Mesenchymal stem cell (in vitro differentiated cells and primary cell): ENCODE measurements at regions not wholly inside any gene's neighbourhood (a gene's known extent, or its start where the extent isn't known, plus 50 kb on each side); places are given as distances from the start of the nearest gene placed in this dataset.

ENCODE experiments used
- DNase-seq: peaks from one replicate; pipeline ENCODE4 v3.0.0-alpha.2; 2013
- H2AFZ ChIP-seq: one replicate; pipeline ENCODE4 v1.6.1; 2013; ENCODE audit warnings: low read depth, mild to moderate bottlenecking, control low read depth, inconsistent platforms, low read length, moderate library complexity
- H2AK5ac ChIP-seq: 2 replicates; pipeline ENCODE4 v1.6.1; 2013; ENCODE audit warnings: low read length, moderate library complexity, mild to moderate bottlenecking, inconsistent platforms; ENCODE audit not compliant: severe bottlenecking
- H2BK120ac ChIP-seq: one replicate; pipeline ENCODE4 v1.6.1; 2013; ENCODE audit warnings: low read depth, mild to moderate bottlenecking, inconsistent platforms, low read length, moderate library complexity
- H2BK12ac ChIP-seq, 2 experiments: one replicate each; pipeline ENCODE4 v1.6.1; 2013; ENCODE audit warnings: inconsistent platforms in 2 of 2, low read length in 2 of 2, mild to moderate bottlenecking in 2 of 2, moderate library complexity in 2 of 2, control low read depth in 1 of 2
- H2BK15ac ChIP-seq: one replicate; pipeline ENCODE4 v1.6.1; 2013; ENCODE audit warnings: mild to moderate bottlenecking, low read depth, inconsistent platforms; ENCODE audit not compliant: poor library complexity, severe bottlenecking
- H2BK5ac ChIP-seq: 2 replicates; pipeline ENCODE4 v1.6.1; 2013; ENCODE audit warnings: low read depth, mild to moderate bottlenecking, low read length, control low read depth, inconsistent platforms; ENCODE audit not compliant: poor library complexity, severe bottlenecking
- H3K14ac ChIP-seq, 2 experiments: one replicate each; pipeline ENCODE4 v1.6.1; 2013; ENCODE audit warnings: inconsistent platforms in 2 of 2, low read length in 2 of 2, control low read depth in 1 of 2, mild to moderate bottlenecking in 1 of 2, moderate library complexity in 1 of 2
- H3K18ac ChIP-seq, 2 experiments: one replicate each; pipeline ENCODE4 v1.6.1; 2013; ENCODE audit warnings: inconsistent platforms in 2 of 2, low read length in 2 of 2, control low read depth in 1 of 2, low read depth in 1 of 2, mild to moderate bottlenecking in 1 of 2
- H3K23ac ChIP-seq, 2 experiments: one replicate each; pipeline ENCODE4 v1.6.1; 2013; ENCODE audit warnings: inconsistent platforms in 2 of 2, low read length in 2 of 2, mild to moderate bottlenecking in 2 of 2, moderate library complexity in 2 of 2, control low read depth in 1 of 2
- H3K27ac ChIP-seq: 2 replicates; pipeline ENCODE4 v1.5.1; 2013; ENCODE audit warnings: mild to moderate bottlenecking, moderate library complexity, low read length, control low read depth, inconsistent platforms; ENCODE audit not compliant: poor library complexity, severe bottlenecking
- H3K27me3 ChIP-seq, 2 experiments: 2 replicates each; pipeline versions ENCODE4 v1.6.1 to v1.7.0; 2013; ENCODE audit warnings: low read length in 2 of 2, mild to moderate bottlenecking in 2 of 2, moderate library complexity in 2 of 2, control low read depth in 1 of 2, inconsistent platforms in 1 of 2; ENCODE audit not compliant: control insufficient read depth in 1 of 2, insufficient read depth in 1 of 2
- H3K36me3 ChIP-seq, 2 experiments: 2 replicates each; pipeline versions ENCODE4 v1.6.1 to v1.7.0; 2013; ENCODE audit warnings: low read length in 2 of 2, control low read depth in 1 of 2, inconsistent platforms in 1 of 2, low read depth in 1 of 2, mild to moderate bottlenecking in 1 of 2; ENCODE audit not compliant: insufficient read depth in 2 of 2, control insufficient read depth in 1 of 2
- H3K4ac ChIP-seq, 2 experiments: one replicate each; pipeline ENCODE4 v1.6.1; 2013; ENCODE audit warnings: inconsistent platforms in 2 of 2, low read length in 2 of 2, mild to moderate bottlenecking in 2 of 2, moderate library complexity in 2 of 2, control low read depth in 1 of 2, low read depth in 1 of 2
- H3K4me1 ChIP-seq: 2 replicates; pipeline ENCODE4 v1.6.1; 2013; ENCODE audit warnings: low read depth, low read length, control low read depth; ENCODE audit not compliant: control insufficient read depth, insufficient read depth
- H3K4me2 ChIP-seq: 2 replicates; pipeline ENCODE4 v1.6.1; 2013; ENCODE audit warnings: low read length, mild to moderate bottlenecking, inconsistent platforms; ENCODE audit not compliant: poor library complexity, severe bottlenecking
- H3K4me3 ChIP-seq, 2 experiments: 2 replicates each; pipeline versions ENCODE4 v1.5.1 to v1.7.0; 2013; ENCODE audit warnings: low read length in 2 of 2, mild to moderate bottlenecking in 2 of 2, control low read depth in 1 of 2, low read depth in 1 of 2; ENCODE audit not compliant: insufficient read depth in 1 of 2
- H3K79me1 ChIP-seq: replicated peaks from 2 replicates; pipeline ENCODE4 v1.6.1; 2013; ENCODE audit warnings: mild to moderate bottlenecking, control low read depth, low read length, inconsistent platforms; ENCODE audit not compliant: poor library complexity, severe bottlenecking
- H3K9ac ChIP-seq: 2 replicates; pipeline ENCODE4 v1.7.0; 2013; ENCODE audit warnings: mild to moderate bottlenecking, low read length, moderate library complexity
- H3K9me3 ChIP-seq: 2 replicates; pipeline ENCODE4 v1.7.0; 2013; ENCODE audit warnings: mild to moderate bottlenecking, low read length; ENCODE audit not compliant: control insufficient read depth
- H4K8ac ChIP-seq: one replicate; pipeline ENCODE4 v1.6.1; 2013; ENCODE audit warnings: inconsistent platforms, mild to moderate bottlenecking, low read length, moderate library complexity
- H4K91ac ChIP-seq: one replicate; pipeline ENCODE4 v1.6.1; 2013; ENCODE audit warnings: mild to moderate bottlenecking, low read length, inconsistent platforms
- WGBS: methylation state at CpG from one replicate; pipeline ENCODE4 v1.1.7; 2013; ENCODE audit warnings: mixed read lengths; 5-methylcytosine and 5-hydroxymethylcytosine counted together

GRCh38 chr14:65819569-65819968 lies 407.0 kb downstream of the FUT8 start:
- Histone ChIP-seq H3K36me3 (no peaks in the 10 kb centered on the region), H2BK120ac (no peak overlapping the region), H3K79me1 (no peaks in the 10 kb centered on the region), H3K9ac (no peak overlapping the region), H2BK5ac (no peak overlapping the region), H3K27me3 (peaks cover 26 to 44% of the 10 kb centered on the region in 2 experiments), H3K4ac (no peak overlapping the region), H3K23ac (no peak overlapping the region), H3K4me2 (no peak overlapping the region), H2AK5ac (no peak overlapping the region), H3K9me3 (no peaks in the 10 kb centered on the region), H3K14ac (no peak overlapping the region), H2BK15ac (no peak overlapping the region), H4K8ac (no peak overlapping the region), H3K4me3 (no peak overlapping the region), H2BK12ac (no peak overlapping the region), H3K27ac (no peak overlapping the region), H3K4me1 (no peaks in the 10 kb centered on the region), H2AFZ (no peak overlapping the region), H3K18ac (no peak overlapping the region), H4K91ac (no peak overlapping the region)
- 77% methylated on average over 5 of the region's 5 CpGs for WGBS
- no peak for DNase-seq

DNA sequence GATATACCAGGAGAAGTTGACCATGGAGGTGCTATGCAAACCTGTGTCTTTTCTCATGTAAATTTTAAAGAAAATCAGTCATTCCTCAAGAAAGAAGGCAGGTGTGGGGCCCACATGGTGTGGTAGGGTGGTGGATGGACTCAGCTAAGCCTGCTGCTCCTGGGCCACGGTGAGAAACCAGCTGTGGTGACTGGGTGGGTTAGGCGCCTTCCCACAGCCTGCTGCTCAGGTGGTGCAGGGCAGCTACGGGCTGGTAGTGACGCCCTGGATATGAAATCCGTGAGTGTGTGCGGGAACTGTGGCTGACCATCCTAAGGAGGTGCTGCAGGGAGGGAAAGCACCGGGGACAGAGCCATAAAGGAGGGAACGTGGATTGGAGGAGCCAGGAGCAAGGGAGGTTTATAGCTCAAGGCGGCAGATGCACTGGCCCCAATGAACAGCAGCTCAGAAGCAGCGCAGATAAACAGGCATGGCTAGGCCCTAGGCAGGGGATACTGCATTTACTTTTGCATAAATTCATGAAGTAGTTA lies 408.8 kb downstream of the FUT8 start:
- no peak overlapping the region for H3K23ac ChIP-seq
- H3K14ac ChIP-seq, result no peak overlapping the region
- H2BK120ac ChIP-seq, result no peak overlapping the region
- no peak overlapping the region for H3K18ac ChIP-seq
- H2BK15ac ChIP-seq, result no peak overlapping the region
- H3K36me3 ChIP-seq, result no peaks in the 10 kb centered on the region
- H3K27me3 ChIP-seq, result peaks cover 34 to 53% of the 10 kb centered on the region in 2 experiments
- no peak overlapping the region for H4K8ac ChIP-seq
- no peak overlapping the region for H4K91ac ChIP-seq
- DNase-seq, result no peak
- H3K79me1 ChIP-seq, result no peaks in the 10 kb centered on the region
- no peak overlapping the region for H3K4me3 ChIP-seq
- H2BK5ac ChIP-seq, result no peak overlapping the region
- no peak overlapping the region for H2AFZ ChIP-seq
- 78% methylated on average over 10 of the region's 10 CpGs for WGBS
- no peak overlapping the region for H2BK12ac ChIP-seq
- no peak overlapping the region for H2AK5ac ChIP-seq
- H3K4ac ChIP-seq, result no peak overlapping the region
- H3K9ac ChIP-seq, result no peak overlapping the region
- no peaks in the 10 kb centered on the region for H3K9me3 ChIP-seq
- no peak overlapping the region for H3K4me2 ChIP-seq
- no peaks in the 10 kb centered on the region for H3K4me1 ChIP-seq
- no peak overlapping the region for H3K27ac ChIP-seq

DNA sequence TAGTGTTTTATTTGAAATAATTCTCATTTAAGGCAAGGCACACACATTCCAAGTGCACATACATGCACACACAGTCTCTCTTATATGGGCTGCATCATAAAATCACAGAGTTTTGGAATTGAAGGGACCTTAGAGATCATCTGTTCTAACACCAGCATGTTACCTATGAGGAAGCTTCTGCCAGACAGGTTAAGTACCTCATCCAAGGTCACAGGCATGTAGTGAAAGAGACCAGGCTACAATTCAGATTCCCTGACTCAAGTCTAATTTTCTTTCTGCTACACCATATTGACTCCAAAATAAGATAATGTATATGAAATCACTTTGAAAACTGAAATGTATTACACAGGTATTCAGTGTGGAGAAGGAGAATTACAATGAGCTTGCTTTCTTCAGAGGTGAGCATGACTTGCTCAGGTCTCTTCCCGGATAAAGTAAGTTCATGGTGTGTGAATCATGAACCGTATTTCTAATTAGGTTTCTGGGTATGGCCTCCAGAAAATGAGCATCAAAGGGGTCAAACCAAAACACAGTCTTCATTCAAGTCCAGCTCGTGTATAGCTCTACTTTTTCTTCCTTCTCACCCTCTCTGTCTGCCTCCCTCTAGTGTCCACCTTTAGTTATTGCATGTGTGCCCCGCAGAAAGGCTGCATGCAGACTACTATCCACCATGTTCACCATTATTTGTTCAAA lies 411.9 kb downstream of the FUT8 start:
- H3K4me3 ChIP-seq, result no peak overlapping the region
- H3K4me2 ChIP-seq, result no peak overlapping the region
- H3K27ac ChIP-seq, result no peak overlapping the region
- no peak overlapping the region for H3K9ac ChIP-seq
- H4K8ac ChIP-seq, result no peak overlapping the region
- no peaks in the 10 kb centered on the region for H3K4me1 ChIP-seq
- peak; percentile 68 for DNase-seq
- H3K79me1 ChIP-seq, result no peaks in the 10 kb centered on the region
- no peaks in the 10 kb centered on the region for H3K9me3 ChIP-seq
- no peak overlapping the region for H3K18ac ChIP-seq
- no peak overlapping the region for H3K23ac ChIP-seq
- H2AK5ac ChIP-seq, result no peak overlapping the region
- H2BK12ac ChIP-seq, result no peak overlapping the region
- peaks cover 60 to 65% of the 10 kb centered on the region in 2 experiments for H3K27me3 ChIP-seq
- 41% methylated on average over 4 of the region's 4 CpGs for WGBS
- H3K36me3 ChIP-seq, result no peaks in the 10 kb centered on the region
- no peak overlapping the region for H3K4ac ChIP-seq
- H2BK15ac ChIP-seq, result no peak overlapping the region
- H3K14ac ChIP-seq, result no peak overlapping the region
- H2BK5ac ChIP-seq, result no peak overlapping the region
- H4K91ac ChIP-seq, result no peak overlapping the region
- H2AFZ ChIP-seq, result no peak overlapping the region
- H2BK120ac ChIP-seq, result no peak overlapping the region

- Histone ChIP-seq H3K79me1 (no peaks in the 10 kb centered on the region), H3K4me3 (no peak overlapping the region), H3K9ac (no peak overlapping the region), H2BK120ac (no peak overlapping the region), H3K27me3 (peaks cover 61 to 63% of the 10 kb centered on the region in 2 experiments), H2AK5ac (no peak overlapping the region), H3K4me1 (no peaks in the 10 kb centered on the region), H2AFZ (no peak overlapping the region), H3K4ac (no peak overlapping the region), H3K9me3 (no peaks in the 10 kb centered on the region), H3K4me2 (no peak overlapping the region), H3K23ac (no peak overlapping the region), H4K91ac (no peak overlapping the region), H2BK12ac (no peak overlapping the region), H2BK5ac (no peak overlapping the region), H3K14ac (no peak overlapping the region), H4K8ac (no peak overlapping the region), H2BK15ac (no peak overlapping the region), H3K27ac (no peak overlapping the region), H3K18ac (no peak overlapping the region), H3K36me3 (no peaks in the 10 kb centered on the region)
- DNase-seq, result no peak
- WGBS, result no CpG with 5 or more reads among the region's 2 CpGs
Observed at GRCh38 chr14:65824978-65825299, 412.4 kb downstream of the FUT8 start.
